ENCODE measurements at regions not wholly inside any gene's neighbourhood (a gene's known extent, or its start where the extent isn't known, plus 50 kb on each side); places are given as distances from the start of the nearest gene placed in this dataset.

DNA sequence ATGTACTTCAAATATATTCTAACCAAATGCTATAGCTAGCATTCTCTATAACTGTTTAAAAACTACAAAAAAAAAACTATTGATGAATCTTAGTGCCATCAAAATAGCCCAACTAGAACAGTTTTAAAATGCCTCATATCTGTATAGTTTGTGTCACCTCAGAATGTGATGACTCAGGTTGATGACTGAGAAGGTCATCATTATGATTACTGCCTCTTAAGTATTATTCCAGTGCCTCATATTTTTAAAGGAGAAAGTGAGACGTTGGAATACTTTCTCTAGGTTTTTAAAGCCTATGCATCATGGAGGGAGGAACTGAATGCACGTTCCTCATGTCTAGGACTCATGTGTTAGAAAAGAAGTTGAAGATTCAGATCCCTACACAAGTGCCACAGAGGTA, 88.2 kb downstream of the TMA16 start:
- DNase-seq (ENCODE audit: low spot score) = no peak

DNA sequence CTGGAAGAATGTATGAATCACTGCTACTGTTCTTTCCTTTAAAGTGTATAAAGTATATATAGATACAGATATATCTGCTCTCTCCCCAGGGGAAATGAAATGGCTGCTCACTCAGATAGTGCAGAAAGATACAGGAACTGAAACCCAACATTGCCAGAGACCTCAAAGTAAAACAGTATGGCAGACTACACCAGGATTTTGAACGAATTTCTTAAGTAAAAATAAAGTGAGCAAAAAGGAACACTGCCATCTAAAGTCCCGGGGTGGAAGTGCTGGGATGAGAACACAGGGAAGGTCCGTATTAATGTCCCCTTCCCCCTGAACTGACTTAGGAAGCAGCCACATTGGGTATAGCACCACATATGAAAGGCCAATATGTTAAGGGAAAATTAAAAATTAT, 93.4 kb downstream of the TMA16 start:
- DNase-seq (ENCODE audit: low spot score) = no peak

DNA sequence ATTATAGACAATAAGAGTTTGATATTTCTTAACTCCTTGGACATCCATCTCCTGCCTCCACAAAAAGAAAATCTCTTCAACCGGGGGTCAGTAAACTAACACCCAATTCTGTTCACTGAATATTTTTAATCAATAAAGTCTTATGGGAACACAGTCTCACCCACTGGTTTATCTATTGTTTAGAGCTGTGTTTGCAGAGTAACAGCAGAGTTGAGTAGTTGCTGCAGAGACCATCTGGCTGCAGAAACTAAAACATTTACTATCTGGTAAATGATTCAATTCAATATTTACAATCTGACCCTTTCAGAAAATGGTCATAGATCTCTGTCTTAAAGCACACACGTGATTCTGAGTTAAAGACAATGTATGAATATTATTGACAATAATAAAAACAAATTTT, 94.0 kb downstream of the TMA16 start:
- DNase-seq (ENCODE audit: low spot score) = no peak

DNA sequence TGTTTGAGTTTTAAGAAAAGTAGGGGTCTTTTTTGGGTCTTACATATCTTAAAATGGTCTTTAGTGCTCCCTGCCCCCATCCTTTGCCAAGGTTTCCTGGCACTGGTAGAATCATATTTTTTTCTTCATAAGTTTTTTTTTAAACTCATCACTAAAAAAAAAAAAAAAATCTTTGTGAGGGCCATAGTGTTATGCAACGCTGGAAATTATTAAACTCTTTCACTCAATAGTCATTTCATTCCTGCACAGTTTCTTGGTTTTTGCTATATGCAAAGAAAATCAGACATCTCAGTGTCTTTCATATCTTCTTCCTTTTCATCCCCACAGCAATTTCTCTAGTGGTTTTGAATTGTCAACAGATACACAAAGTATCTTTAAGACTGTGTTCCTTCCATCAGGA, 95.6 kb downstream of the TMA16 start:
- no peak for DNase-seq (ENCODE audit: low spot score)

DNA sequence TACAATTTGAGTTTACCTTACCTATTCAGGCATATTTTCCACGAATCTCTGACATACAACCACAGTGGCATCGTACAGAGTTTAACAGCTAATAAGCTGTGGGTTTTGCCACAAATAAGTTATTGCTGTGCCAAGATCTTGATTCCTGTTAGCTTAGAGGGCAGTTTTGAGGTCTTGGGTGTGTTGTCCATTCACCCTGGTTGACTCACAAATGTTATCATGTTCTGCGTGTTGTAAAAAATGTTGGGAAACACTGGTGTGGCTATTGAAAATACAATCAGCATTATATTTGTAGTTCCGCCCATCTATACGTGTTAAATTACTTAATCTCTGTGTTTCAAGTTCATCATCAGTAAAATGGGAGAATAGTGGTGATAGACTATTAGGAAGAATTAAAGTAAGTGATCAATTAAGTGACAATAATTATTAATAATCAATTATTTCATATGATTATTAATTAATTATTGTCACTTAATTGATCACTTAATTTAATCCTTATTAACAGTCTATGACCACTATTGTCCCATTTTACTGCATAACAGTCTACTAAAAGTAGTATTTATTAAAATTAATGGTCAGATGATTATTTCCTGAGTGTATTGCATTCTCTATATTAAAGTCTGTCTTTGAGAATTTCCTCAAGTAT, 96.3 kb downstream of the TMA16 start:
- DNase-seq (ENCODE audit: low spot score) = no peak

DNA sequence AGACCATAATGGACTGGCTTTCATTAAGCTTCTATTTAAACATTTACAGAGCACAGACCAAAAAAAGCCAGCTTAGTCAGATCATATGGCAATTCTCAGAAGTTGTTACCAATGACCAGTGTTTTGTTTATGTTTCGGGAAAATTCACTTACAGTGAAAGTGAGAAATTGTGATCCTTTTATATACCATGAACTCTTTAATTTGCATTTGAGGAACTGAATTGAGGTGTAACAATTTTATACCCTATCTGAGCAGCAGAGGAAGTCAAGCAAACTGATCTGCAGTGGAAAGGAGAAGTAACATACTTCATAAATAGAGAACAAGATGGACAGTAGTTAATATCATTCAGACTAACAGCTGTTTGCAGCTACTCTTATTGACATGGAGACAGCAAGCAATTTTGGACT, 97.1 kb downstream of the TMA16 start:
- no peak for DNase-seq (ENCODE audit: low spot score)

DNA sequence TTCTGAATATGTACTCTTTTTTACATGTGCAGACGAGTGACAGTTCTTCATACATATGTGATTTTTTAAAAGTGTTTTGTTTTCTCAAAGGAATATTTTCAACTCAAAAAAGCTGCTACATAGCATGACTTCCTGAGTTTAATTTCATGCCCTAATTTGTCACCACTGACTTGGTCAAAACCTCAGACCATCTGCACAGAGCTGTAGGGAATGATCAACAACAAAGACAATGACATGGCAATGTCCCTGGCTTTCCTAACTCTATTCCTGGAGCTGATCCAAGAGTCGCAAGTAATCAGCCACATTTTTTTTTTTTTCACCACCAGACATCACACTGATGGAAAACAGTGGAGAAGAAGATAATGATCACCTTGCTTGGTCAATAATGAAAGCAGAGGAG, 97.7 kb downstream of the TMA16 start:
- DNase-seq (ENCODE audit: low spot score) = no peak

DNA sequence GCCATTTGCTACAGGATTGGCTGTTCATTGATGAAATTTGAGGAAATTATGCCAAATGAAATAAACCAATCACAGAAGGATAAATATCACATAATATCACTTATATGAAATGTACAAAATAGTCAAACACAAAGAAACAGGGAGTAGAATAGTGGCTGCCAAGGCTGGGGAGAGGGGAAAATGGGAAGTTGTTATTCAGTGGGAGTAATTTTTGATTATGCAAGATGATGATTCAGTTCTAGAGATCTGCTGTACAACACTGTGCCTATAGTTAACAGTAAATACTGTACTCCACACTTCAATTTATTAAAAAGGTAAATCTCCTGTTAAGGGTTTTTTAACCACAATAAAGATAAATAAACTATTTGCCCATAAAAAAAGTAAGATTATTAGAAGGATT, 101.1 kb downstream of the TMA16 start:
- no peak for DNase-seq (ENCODE audit: low spot score)

DNA sequence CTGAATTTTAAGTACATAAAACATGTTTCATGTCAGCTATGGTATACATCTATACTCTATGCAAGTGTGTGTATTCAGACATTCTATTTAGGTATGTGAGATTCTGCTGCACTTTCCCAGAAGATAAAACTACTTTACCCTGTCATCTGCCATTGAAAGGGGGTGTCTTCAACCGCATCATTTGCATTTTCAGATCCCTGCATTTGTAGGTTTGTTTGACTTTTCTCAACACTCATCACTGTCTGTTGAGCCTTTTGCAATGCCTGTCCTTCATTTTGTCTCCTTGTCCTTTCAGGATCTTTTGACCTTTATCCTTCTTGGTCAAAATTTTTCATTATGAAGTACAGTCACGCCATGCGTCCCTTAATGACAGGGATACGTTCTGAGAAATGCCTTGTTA, 103.5 kb downstream of the TMA16 start:
- no peak for DNase-seq (ENCODE audit: low spot score)

DNA sequence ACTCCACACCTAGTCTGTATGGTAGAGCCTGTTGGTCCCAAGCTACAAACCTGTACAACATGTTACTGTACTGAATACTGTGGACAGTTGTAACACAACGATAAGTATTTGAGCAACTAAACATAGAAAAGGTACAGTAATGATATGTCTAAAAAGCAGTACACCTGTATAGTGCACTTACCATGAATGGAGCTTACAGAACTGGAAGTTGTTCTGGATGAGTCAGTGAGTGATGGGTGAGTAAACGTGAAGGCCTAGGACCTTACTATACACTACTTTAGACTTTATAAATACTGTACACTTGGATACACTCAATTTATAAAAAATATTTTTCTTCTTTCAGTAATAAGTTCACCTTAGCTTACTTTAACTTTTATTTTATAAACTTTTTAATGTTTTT, 104.0 kb downstream of the TMA16 start:
- DNase-seq (ENCODE audit: low spot score) = no peak

DNA sequence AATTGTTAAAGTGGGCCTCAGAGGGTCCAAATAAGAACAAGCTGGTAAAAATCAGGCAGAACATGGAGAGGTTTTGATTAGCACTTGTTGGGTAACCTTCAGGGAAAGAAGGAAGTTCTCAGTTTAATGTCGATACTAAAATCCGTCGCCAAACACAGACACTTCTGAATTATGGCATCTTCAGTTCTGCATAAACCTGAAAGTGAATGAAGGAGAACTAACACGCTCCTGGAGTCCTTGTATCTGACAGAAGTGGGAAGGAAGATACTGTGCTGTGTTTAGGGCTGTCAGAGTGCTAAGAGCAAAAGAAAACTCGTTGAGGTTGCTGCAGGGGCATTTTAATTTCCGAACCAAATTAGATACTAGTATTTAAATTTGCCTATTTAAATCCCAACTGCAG, 106.2 kb downstream of the TMA16 start:
- DNase-seq (ENCODE audit: low spot score) = no peak

DNA sequence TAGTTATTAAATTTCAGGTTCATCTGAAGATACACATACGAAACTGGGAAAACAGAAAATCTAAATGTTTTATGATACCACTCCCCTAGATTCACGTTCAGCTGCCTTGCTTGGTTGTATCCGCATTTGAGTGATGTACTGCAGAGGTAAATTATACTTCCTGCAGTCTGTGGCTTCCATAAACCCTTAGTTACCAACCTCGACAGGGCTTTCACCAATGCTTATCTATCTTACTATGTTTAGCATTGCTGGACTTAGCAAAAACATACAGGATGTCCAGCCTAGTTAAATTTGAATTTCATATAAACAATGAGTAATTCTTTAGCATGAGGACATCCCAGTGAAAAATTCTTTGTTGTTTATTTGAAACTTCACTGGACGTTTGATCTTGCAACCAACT, 108.8 kb downstream of the TMA16 start:
- no peak for DNase-seq (ENCODE audit: low spot score)

DNA sequence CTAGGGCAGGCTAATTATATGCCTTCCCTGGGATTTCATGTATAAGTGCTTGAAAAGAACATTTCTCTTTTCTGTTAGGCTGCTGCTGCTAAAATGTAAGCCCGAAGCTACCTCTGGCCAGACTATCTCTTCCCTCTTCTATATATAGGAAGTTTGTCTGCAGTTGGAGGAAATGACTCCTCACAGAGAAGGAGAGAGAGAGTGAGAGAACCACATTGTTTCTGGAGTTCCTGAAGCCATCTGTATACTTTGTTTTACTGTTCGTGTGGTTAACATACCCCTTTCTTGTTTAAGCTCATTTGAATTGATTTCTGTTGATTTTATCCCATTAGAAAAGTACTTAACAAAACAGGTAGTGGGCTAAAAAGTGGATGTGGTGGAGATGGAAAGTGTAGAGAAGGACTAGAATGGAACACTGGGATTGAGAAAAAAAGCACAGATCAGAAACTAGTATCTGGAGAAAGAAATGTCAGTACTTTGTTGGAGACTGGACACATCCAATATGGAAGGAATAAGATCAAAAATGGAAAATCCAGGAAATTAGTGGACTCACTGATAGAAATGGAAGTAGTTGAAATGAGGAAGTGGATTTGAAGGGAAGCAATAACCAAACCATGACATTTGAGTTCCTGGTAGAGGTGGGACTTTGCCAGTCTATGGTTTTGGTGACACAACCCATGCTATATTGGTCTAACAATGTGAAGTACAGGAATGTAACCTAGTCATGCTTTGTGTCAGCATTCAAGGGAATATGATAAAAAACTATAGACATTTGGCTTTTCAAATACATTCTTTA, 112.6 kb downstream of the TMA16 start:
- no peak for DNase-seq (ENCODE audit: low spot score)

DNA sequence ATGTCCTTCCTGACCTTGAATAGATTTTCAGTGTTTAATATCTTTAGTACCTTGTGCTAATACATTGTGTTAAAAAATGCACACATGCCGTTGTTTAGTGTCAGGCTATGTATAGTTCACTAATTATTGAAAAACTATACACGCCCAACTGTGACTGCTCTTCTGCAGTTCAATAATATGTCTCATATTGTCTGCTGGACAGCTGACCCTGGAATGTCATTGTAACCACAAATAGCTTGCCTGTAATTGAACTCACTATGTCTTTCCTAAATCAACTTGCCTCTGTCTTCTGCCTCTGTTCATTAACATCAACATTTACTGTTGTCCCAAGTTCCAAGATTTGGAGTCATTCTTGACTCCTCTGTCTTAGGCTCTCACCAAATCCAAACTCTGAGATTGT, 114.5 kb downstream of the TMA16 start:
- DNase-seq (ENCODE audit: low spot score) = no peak

DNA sequence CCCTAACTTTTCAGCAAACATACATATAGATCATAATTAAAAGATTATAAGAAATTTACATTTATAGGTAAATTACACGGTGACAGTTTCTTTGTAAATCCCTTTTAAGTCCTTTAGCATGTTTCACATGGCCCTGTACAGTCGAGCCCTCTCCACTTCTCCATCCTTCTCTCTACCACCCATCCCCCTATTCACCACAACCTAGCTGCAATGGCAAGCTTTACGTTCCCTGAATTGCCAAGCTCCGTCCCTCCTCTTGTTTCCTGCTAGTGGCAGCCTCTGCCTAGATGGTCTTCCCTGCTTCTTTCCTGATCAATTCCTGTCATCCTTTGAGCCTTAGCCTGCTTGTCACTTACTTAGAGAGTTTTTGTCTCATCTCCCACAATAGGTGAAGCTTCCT, 116.2 kb downstream of the TMA16 start:
- no peak for DNase-seq (ENCODE audit: low spot score)

DNA sequence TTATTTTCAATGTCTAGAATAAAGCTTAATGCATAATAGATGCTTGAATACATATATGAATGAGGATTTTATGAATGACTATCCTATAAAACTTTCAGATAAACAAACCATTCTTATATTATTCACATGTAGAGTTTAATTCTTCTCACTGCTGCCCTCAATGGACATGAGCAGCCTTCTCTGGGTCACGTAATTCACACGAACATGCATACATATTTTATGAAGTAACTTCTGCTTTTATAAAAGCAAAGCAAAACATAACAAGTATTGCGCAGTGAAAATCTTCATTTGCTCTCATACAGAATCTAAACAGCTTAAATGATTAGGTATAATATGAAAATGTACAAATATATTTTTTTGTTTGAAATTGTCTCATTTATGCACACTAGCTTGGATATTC, 116.7 kb downstream of the TMA16 start:
- no peak for DNase-seq (ENCODE audit: low spot score)

DNA sequence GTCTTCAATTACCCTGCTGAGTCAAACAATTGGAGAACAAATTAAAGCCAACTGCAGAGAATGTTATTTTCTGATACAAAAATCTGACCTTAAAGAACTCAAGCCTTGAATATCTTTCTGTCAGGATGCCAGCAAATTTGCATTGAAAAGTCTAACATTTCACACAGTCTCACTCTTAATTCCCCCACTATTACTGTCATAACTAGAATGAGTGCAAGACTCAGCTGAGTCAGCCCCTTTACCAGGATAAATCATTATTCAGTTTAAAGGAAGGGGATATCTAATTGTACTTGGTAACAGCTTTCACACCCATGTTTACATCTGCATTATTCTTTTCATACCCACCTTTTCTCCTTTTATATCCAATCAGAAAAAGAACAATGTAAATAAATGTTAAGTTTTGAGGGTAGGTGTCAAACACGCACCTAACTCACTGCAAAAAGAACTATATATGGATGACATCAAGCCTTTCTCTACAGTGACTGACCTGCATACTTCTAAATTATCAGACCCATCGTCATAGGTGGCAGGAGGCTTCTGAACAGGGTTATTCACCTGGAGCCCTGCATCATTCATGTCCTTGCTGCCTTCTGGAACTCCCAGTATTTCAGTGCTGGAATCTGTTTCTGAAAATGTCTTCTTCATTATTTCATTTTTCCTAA, 117.4 kb downstream of the TMA16 start:
- DNase-seq (ENCODE audit: low spot score) = no peak

DNA sequence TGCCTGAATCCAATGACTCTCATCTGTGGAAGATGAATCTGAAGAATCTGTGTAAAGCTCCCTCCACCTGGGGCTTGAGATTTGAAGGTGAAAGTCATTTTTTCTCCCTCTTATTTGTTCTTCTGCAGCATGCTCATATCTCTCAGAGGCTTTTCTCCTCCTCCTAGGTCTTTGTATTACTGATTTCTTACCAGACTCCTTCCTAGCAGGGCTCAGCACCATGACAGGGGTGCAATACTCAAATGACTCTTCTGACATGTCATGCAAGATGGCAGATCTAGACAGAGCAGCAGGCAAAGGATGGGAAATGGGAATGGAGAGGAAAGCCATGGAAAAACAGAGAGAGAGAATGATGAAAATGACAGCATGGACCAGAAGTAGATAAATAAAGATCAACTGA, 118.3 kb downstream of the TMA16 start:
- DNase-seq (ENCODE audit: low spot score) = no peak

DNA sequence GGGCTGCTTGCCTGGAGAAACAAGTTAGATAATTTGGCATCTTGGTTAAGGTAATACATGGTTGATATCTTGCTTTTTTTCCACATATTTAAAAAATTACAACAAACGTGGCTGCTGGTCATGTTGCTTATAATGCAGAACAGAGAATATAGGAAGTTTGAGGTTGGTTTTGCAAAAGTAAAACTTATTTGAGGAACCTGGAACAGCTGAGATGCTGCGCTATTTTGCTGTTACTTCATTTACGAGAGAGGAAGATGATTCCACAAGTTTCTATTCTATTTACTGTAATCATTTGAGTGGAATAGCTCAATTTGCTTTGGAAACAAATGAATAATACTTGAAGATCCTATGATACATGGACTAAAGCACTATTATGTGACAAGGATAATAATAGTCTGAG, 118.9 kb downstream of the TMA16 start:
- DNase-seq (ENCODE audit: low spot score) = no peak

DNA sequence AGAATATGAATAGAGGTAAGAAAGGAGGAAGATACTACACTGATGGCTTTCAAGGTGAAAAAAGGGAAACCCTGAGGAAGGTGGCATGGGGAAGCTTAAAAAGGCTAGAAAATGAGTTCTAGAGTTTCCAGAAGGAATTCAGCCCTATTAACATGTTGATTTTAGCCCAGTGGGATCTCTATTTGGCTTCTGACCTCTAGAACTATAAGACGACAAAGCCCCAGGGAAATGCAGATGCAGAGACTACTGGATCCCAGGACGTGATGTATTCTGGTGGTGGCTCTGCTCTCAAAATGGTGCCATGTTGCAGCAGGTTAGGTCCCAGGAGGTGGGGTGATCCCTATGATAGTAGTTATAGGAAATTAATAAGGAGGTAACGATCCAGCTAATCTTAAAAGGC, 120.4 kb downstream of the TMA16 start:
- DNase-seq (ENCODE audit: low spot score) = no peak

DNA sequence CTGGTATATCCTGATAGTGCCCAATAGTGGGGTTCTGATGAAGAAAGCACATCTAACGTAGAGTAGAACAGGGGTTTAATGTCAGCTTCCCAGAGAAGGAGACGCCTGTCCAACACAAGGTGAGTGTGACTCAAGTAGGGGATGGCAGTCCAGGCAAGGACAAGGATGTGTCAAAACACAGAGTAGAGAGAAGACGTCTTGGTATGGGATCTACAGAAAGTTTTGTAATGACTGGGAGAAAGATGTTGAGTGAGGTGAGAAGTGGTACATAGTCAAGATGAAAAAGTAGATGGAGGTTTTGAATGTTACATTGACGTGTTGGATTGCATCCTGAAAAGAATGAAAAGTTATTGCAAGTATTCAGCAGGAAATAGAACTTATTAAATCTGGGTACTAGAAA, 124.4 kb downstream of the TMA16 start:
- no peak for DNase-seq (ENCODE audit: low spot score)

DNA sequence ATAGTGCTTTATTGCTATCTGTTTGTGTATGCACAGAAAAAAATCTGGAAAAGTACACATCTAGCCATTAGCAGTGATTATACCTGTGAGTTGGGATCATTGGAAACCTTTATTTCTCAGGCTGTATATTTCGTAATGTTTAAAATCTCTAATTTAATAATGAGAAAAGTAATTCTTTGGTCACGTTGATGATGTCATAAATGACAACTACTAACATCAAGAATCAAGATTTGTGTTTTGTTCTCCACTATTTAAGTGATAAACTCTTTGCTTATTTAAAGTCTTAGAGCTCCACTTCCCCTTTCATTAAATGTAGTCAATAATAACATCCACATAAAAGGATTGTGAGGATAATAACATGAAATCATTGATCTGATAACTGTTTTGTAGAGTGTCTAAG, 126.2 kb downstream of the TMA16 start:
- DNase-seq (ENCODE audit: low spot score) = no peak

DNA sequence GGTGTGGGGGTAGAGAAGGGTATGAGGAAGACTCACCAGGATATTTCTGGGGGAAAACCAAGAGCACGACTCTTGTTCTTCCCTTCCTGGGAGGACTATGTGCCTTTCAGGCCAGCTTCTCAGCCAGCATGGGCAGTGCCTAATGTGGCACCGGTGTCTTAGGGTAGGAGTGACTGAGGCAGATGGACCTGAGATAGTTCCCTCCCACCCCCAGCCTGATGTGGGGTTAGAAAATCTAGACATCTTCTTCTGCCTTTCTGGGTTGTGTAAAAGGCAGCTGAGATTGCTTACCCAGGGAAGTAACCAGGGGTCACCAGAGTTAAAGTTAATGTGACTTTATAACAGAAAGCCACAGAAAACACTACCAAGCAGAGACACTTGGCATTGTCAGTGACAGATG, 127.3 kb downstream of the TMA16 start:
- DNase-seq (ENCODE audit: low spot score) = no peak
